ENCODE measurements at regions not wholly inside any gene's neighbourhood (a gene's known extent, or its start where the extent isn't known, plus 50 kb on each side); places are given as distances from the start of the nearest gene placed in this dataset.

DNA sequence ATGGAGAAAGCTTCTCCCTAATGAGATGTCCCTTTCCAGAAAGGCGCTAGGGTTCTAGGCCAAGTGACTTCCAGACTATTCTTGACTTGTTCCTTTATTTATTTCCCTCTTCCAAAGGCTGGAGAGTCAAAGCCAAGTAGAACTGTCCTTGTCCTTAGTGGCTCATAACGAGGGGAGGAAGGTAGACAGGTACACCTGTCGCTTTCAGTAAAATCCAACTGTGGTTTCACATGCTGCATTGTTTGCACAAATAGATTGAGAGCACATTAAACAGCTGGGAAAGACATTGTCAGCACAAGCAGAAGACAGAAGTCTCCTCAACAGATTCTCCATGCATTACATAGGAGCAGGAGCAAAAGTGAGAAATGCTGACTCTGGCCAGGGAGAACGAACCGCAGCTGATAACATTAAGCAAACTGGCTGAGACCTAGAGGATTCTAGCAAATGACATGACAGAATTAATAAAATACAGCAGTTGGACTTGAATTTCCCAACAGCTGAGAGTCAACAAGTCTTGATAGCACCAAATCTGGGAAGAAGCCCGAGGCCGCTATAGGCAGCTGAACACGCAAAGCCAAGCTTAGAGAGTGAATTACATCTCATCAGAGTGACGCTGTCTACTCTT, 227.7 kb downstream of the TLE3 start:
- TF ChIP-seq RAD21 (IDR thresholded peaks at IDR 0.05): no peak
- no peak for TF ChIP-seq CTCF (IDR thresholded peaks at IDR 0.05; ENCODE audit: low read depth, low read length, missing input control)
- no peak for TF ChIP-seq YY1 (IDR thresholded peaks at IDR 0.05)
- TF ChIP-seq, protein P1, sequence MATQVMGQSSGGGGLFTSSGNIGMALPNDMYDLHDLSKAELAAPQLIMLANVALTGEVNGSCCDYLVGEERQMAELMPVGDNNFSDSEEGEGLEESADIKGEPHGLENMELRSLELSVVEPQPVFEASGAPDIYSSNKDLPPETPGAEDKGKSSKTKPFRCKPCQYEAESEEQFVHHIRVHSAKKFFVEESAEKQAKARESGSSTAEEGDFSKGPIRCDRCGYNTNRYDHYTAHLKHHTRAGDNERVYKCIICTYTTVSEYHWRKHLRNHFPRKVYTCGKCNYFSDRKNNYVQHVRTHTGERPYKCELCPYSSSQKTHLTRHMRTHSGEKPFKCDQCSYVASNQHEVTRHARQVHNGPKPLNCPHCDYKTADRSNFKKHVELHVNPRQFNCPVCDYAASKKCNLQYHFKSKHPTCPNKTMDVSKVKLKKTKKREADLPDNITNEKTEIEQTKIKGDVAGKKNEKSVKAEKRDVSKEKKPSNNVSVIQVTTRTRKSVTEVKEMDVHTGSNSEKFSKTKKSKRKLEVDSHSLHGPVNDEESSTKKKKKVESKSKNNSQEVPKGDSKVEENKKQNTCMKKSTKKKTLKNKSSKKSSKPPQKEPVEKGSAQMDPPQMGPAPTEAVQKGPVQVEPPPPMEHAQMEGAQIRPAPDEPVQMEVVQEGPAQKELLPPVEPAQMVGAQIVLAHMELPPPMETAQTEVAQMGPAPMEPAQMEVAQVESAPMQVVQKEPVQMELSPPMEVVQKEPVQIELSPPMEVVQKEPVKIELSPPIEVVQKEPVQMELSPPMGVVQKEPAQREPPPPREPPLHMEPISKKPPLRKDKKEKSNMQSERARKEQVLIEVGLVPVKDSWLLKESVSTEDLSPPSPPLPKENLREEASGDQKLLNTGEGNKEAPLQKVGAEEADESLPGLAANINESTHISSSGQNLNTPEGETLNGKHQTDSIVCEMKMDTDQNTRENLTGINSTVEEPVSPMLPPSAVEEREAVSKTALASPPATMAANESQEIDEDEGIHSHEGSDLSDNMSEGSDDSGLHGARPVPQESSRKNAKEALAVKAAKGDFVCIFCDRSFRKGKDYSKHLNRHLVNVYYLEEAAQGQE (IDR thresholded peaks at IDR 0.05): no peak
- TF ChIP-seq SP1 (IDR thresholded peaks at IDR 0.05): no peak
- TF ChIP-seq EGR1 (IDR thresholded peaks at IDR 0.05; ENCODE audit: low read depth in 2 of 2): no peak
- no peak for TF ChIP-seq TAF1 (conservative IDR thresholded peaks at IDR 0.05)

Data from liver (tissue), 3 donors.